DOHH2 (cell line): ENCODE measurements at regions not wholly inside any gene's neighbourhood (a gene's known extent, or its start where the extent isn't known, plus 50 kb on each side); places are given as distances from the start of the nearest gene placed in this dataset.

Experiments
- EZH2phosphoT487 ChIP-seq: fragments of 200-600 bp; sonication (generic); IDR thresholded peaks from 2 replicates; pipeline ENCODE4 v1.6.1; 2017; ENCODE audit warnings: borderline replicate concordance, mild to moderate bottlenecking, antibody characterized with exemption, low read length, moderate library complexity, mixed read lengths
- TF ChIP-seq, protein P1 (sequence below): fragments of 200-600 bp; sonication (generic); IDR thresholded peaks from one replicate; pipeline ENCODE4 v1.5.1; 2014; ENCODE audit warnings: antibody characterized with exemption, mild to moderate bottlenecking, low read depth, low read length; ENCODE audit not compliant: poor library complexity, severe bottlenecking

- TF ChIP-seq, protein P1, sequence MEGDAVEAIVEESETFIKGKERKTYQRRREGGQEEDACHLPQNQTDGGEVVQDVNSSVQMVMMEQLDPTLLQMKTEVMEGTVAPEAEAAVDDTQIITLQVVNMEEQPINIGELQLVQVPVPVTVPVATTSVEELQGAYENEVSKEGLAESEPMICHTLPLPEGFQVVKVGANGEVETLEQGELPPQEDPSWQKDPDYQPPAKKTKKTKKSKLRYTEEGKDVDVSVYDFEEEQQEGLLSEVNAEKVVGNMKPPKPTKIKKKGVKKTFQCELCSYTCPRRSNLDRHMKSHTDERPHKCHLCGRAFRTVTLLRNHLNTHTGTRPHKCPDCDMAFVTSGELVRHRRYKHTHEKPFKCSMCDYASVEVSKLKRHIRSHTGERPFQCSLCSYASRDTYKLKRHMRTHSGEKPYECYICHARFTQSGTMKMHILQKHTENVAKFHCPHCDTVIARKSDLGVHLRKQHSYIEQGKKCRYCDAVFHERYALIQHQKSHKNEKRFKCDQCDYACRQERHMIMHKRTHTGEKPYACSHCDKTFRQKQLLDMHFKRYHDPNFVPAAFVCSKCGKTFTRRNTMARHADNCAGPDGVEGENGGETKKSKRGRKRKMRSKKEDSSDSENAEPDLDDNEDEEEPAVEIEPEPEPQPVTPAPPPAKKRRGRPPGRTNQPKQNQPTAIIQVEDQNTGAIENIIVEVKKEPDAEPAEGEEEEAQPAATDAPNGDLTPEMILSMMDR, result no peak
- no peak for TF ChIP-seq EZH2phosphoT487
Observed at GRCh38 chr1:88070956-88071355, 613.1 kb upstream of the PKN2 start.
